NCI-H2107 treated with DMSO at 0.1 percent for 48 hours (cell line): ENCODE measurements at regions not wholly inside any gene's neighbourhood (a gene's known extent, or its start where the extent isn't known, plus 50 kb on each side); places are given as distances from the start of the nearest gene placed in this dataset.

Experiments
- DNase-seq: peaks from one replicate; lab custom pipeline; 2025; ENCODE audit not compliant: unreplicated experiment; lab: John Stamatoyannopoulos, UW

GRCh38 chr2:120896126-120896525 is 160.5 kb downstream of the GLI2 start:
- DNase-seq, result no peak

DNA sequence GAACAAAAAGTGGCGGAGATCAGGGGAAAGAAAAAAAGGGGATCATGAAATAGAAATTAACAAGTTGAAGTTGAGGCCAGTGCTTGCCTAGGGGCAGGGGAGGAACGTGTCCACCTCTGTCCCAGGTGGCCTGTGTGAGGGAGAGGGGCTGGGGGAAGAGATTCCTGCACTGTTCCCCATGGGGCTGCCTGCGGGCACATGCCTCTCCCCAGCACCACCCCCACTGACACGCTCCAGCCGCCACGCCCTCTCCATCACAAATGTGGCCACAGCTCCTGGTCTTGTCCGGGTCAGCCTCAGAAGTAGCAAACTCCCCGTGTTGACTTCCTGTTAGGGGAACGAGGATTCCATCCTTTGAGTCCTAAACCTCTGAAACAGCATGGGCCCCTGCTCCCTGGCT is 161.2 kb downstream of the GLI2 start:
- no peak for DNase-seq

DNA sequence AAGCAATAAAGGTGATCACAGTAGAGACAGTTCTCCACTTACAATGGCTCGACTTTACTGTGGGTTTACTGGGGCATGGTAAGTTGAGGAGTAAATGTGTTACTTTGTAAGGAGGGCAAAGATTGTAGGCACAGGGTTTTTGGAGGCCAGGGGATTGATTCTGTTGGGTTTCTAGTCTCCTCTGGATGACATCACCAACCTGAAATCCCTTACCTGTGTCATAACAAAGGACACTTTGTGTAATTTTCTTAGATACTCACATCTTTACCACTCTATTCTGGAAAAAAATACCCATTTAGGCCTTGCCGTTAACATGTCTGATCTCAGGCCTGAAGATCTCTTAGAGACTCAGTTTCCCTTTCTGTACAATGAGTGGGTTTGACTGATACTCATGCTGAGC is 161.7 kb downstream of the GLI2 start:
- no peak for DNase-seq

- DNase-seq, result no peak
Measured at GRCh38 chr2:120898496-120898895, 162.8 kb downstream of the GLI2 start.

GRCh38 chr2:120898961-120899750 is 163.5 kb downstream of the GLI2 start:
- DNase-seq, result peak; percentile 15

- no peak for DNase-seq
Measured at GRCh38 chr2:120899771-120900170, 164.1 kb downstream of the GLI2 start.

- DNase-seq, result no peak
Measured at GRCh38 chr2:120901201-120901600, 165.5 kb downstream of the GLI2 start.

DNA sequence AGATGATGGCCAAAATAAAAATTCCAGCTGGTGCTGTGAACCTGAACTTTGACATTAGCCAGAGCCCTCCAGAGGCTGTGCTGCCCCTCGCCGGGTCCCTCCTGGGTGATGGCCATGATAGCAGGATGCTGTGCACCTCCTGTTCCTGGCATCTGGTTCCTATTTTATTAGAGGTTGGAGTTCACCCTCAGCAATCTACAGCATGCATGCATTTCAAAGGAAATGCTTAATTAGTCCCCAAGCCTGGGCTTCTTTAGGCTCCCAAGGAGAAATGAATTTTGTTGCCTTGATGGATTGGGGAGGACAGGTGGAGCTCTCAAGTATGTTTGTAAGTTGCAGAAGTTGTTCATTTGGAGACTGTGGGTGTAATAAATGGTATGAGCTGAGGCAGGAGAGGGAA is 166.9 kb downstream of the GLI2 start:
- no peak for DNase-seq

DNA sequence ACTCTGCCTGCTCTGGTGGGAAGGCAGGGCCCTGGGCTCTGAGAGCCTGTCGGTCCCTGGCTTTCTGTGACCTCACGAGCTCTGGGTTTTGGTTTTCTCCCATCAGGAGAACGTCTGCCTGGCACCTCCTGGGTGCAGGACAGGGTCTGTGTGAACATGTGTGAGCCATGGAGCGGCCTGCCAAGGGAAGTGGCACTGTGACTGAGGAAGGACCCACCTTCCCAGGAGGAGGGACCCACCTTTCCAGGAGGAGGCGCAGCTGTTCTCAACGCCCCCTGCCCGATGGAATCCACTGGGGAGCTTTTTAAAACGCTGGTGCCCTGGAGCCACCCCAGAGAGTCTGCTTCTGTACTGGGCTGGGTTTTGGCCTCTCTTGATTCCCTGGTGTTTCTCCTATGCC is 168.7 kb downstream of the GLI2 start:
- no peak for DNase-seq

DNA sequence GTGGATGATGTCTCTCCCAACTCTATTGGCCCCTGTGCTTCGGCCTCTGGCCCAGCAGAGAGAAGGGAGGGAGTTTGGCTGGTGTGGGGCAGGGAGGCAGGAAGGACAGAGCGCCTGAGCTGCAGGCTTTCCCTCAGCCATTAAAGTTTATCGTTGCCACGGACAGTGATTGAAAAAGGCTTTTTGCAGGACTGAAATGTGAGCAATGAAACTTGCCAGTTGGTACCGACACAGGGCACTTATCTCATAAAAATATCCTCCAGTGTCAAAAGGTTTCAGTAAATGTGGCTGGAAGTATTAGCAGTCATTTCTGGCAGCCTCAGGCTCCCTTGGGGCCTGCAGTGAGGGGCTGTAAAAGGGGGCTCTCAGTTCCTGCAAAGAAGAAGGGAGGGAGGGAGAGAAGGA is 169.2 kb downstream of the GLI2 start:
- DNase-seq, result no peak

GRCh38 chr2:120905298-120905697 is 169.6 kb downstream of the GLI2 start:
- DNase-seq, result no peak

- DNase-seq, result no peak
Measured at GRCh38 chr2:120905824-120906571, 170.3 kb downstream of the GLI2 start.

DNA sequence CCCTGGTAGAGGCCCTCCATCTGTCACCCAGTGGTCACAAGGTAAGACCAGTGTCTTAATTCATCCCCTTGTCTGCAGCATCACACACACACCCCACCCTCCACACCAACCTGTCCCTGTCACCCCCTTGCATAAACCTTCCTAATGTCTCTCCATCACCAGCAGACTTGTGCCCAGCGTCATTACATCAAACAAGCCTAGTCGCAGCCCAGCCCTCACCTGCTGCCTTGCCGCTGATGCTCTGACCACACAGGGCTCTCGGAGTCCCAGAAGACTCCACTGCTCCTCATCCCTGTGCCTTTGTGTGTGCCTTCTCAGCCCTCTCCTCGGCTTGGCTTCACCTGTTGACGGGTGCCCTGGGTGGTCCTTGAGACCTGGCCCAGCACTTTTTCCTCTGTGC is 171.2 kb downstream of the GLI2 start:
- DNase-seq, result no peak

DNA sequence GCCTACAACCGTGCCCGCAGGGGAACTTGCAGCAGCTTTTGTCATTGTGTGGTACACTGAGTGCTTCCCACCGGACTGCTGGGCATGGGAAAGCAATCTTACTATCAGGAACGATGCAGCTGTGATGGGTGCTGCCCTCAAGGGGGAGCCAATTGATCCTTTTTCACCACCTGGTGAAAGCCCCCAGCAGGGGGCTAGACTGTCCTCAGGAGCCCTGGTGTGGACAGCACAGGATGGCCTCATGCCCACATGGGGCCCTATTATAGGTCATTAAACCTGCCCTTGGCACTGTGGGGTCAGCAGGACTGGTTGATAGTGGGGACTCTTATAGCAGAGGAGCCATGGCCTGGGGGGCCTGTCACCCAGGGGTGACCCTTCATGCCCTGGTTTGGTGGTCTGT is 172.2 kb downstream of the GLI2 start:
- DNase-seq, result no peak

- no peak for DNase-seq
Measured at GRCh38 chr2:120908314-120908975, 172.8 kb downstream of the GLI2 start.

DNA sequence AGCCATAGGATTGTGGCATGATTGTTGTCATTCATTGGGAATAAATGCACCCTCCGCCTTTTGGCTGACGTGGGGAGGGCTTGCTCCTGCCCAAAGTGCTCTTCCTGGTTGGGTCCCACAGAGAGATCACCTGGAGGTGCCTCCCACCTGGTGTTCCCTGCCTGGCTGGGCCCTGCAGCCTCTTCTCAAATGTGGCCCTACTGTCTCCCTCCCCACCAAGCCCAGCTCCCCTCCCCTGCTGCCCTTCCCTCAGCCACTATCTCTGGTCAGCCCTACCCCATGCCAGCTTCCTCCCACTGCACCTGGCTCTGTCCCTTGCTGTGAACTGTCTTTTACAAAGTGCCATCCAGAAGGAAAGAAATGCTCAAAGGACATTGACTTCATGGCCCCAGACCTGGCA is 173.4 kb downstream of the GLI2 start:
- DNase-seq, result no peak

DNA sequence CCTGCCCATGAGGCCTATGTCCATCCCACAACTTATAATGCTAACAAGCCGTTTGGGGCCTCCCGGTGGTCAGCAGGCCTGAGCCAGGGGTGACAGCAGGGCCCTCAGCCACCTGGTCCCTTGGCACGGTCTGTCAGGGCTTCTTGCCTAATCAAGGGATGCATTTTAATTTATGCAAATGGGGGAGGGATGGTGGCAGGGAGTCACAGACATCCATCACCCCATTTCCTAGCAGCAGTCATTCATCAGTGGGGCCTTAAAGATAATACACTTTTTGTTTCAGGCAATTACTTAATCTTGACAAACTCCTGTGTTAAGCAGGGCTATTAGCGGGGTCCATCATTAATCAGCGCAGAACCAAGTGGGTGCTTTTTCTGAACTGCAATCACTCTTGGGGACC is 174.5 kb downstream of the GLI2 start:
- no peak for DNase-seq

GRCh38 chr2:120910956-120911951 is 175.6 kb downstream of the GLI2 start:
- DNase-seq, result no peak

DNA sequence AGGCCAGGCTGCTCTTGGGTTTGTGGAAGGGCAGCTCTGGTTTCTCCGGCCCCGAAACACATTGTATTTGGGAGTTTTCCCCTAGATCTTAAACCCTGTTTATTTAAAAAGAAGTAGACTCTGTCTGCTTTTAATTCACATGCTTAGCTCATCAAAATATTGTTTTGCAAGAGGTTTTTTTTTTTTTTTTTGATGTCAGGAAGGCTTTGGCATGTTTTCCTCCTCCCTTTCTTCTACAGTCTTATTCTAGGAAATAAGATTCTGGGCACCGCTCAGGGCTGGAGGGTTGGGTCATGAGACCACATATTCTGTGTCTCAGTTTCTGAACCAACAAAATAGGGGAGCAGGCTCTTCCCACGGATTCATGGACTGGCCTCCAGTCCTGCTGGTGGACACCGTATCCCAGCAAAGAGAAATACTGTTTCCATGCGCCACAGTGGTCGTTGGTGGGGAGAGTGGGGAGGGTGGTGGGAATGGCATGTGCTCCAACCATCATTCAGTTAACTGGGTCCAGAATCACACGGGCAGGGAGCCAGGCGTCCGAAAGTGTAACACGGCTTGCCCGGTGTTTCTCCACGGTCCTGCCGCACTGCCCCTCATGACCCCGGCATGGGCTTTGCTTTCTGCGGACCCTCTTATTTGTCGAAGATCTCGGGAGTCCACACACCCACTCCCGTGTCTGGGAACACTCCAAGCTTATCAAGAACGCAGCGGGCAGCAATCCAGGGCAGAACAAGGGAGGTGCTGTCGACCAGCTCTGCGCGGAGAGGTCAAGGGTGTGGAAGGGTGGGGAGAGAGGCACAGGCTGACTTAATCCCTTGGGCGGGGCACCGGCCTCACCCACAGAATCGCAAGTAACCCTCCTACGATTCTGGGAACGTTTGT is 176.7 kb downstream of the GLI2 start:
- DNase-seq, result no peak
